Prostate gland (tissue), 2 donors: ENCODE measurements at regions not wholly inside any gene's neighbourhood (a gene's known extent, or its start where the extent isn't known, plus 50 kb on each side); places are given as distances from the start of the nearest gene placed in this dataset.

Source experiments
- DNase-seq: peaks from one replicate; pipeline ENCODE4 v3.0.0-alpha.2; 2019; ENCODE audit warnings: low spot score
- H3K27ac ChIP-seq, 2 donors: fragments of 200-600 bp; sonication (generic); 2 replicates each; pipeline ENCODE4 v1.5.1; 2017 to 2019
- H3K27me3 ChIP-seq: fragments of 200-600 bp; sonication (generic); replicated peaks from 2 replicates; pipeline ENCODE4 v1.5.1; 2019; ENCODE audit not compliant: insufficient read depth
- H3K36me3 ChIP-seq, 2 donors: fragments of 200-600 bp; sonication (generic); 1 replicate in 1 of 2; 2 replicates in 1 of 2; pipeline versions ENCODE4 v1.5.1 to v1.8.1; 2017 to 2019
- H3K4me1 ChIP-seq: fragments of 200-600 bp; sonication (generic); replicated peaks from 2 replicates; pipeline ENCODE4 v1.5.1; 2019
- H3K4me3 ChIP-seq, 2 donors: fragments of 200-600 bp; sonication (generic); 2 replicates each; pipeline ENCODE4 v1.5.1; 2017 to 2019
- H3K9me3 ChIP-seq: fragments of 200-600 bp; sonication (generic); 2 replicates; pipeline ENCODE4 v1.5.1; 2017
- CTCF ChIP-seq, 4 experiments: fragments of 200-600 bp in 2 of 4; fragments of 450-650 bp in 2 of 4; sonication (generic) in 2 of 4; IDR thresholded peaks; 1 replicate in 3 of 4; 2 replicates in 1 of 4; pipeline ENCODE4 v1.5.1; 2016 to 2019; ENCODE audit warnings: antibody characterized with exemption in 4 of 4, mild to moderate bottlenecking in 2 of 4, moderate library complexity in 2 of 4
- POLR2A ChIP-seq: fragments of 450-650 bp; IDR thresholded peaks from one replicate; pipeline ENCODE4 v1.6.1; 2016; ENCODE audit warnings: antibody characterized with exemption, mild to moderate bottlenecking
- POLR2AphosphoS5 ChIP-seq: sonication (generic); formaldehyde crosslinking; IDR thresholded peaks from one replicate; pipeline ENCODE4 v1.6.1; 2017; ENCODE audit warnings: antibody characterized with exemption
- WGBS: methylation state at CpG from one replicate; pipeline ENCODE4 v1.1.5; 2018; 5-methylcytosine and 5-hydroxymethylcytosine counted together
- intact Hi-C: fragments of 100-400 bp; cut with DNase I; formaldehyde crosslinking; loops from one replicate; pipeline ENCODE4 v1.14.2; 2022

GRCh38 chr16:85374571-85374872 is 238.6 kb upstream of the GSE1 start:
- Histone ChIP-seq H3K36me3 (no peaks in the 10 kb centered on the region), H3K27ac (no peak overlapping the region), H3K27me3 (no peaks in the 10 kb centered on the region), H3K9me3 (no peaks in the 10 kb centered on the region), H3K4me1 (peaks cover 19% of the 10 kb centered on the region), H3K4me3 (no peak overlapping the region)
- no peak for TF ChIP-seq POLR2A
- no peak for TF ChIP-seq POLR2AphosphoS5
- no peak for TF ChIP-seq CTCF (IDR thresholded peaks at IDR 0.05)
- no peak for DNase-seq
- WGBS: 67% methylated on average over 10 of the region's 10 CpGs
- intact Hi-C loops: no loop called here

GRCh38 chr16:85375282-85375681 is 237.8 kb upstream of the GSE1 start:
- intact Hi-C loops: no loop called here
- H3K4me1 ChIP-seq: peaks cover 19% of the 10 kb centered on the region
- DNase-seq: no peak

DNA sequence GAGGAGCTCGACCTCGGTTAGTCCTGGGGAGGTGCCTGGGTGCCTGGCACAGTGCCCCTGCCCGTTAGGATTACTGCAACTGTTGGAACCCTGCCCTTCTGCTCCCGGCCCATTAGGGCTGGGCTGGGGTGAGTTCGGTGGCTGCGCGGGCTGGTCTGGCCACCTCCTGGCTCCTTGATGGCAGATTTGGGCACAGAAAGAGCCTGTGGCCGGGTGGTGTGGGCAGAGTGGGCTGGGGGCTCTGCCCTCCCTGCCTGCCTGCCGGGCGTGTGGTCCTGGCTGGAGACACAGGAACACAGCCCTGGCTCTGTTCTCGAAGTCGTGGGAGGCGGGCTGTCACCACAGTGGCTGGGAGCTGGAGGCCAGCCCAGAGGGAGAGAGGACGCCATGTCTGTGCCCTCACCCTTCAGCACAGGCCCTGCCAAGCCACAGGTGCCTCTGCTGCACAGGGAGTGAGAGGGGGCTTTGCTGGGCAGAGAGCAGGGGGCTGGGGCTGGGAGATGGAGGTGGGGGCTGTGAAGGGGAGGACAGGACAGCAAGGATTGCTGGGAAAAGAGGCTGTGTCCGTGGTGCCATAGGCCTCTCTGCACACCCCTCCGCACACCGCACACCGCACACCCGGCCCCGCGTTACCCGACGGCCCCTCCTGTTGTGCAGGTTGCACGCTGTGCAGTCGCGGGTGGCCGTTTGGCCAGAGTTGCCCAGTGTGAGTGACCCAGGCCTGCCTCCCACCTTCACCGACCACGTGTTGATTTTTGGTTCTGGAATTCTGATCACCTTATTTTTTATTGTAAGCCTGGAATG is 236.6 kb upstream of the GSE1 start:
- intact Hi-C loops: no loop called here
- peak overlapping the region; percentile 75 to 77 for H3K27ac ChIP-seq
- no peaks in the 10 kb centered on the region for H3K36me3 ChIP-seq
- H3K4me1 ChIP-seq: peaks cover 19% of the 10 kb centered on the region
- H3K4me3 ChIP-seq: no peak overlapping the region
- no peaks in the 10 kb centered on the region for H3K27me3 ChIP-seq
- WGBS: 47% methylated on average over 24 of the region's 29 CpGs
- peak; percentile 61 for DNase-seq
- no peaks in the 10 kb centered on the region for H3K9me3 ChIP-seq
- peak; percentile 41 for TF ChIP-seq POLR2AphosphoS5
- TF ChIP-seq POLR2A: no peak
- TF ChIP-seq CTCF (IDR thresholded peaks at IDR 0.05): no peak

More at GRCh38 chr16:85375282-85375681, 237.8 kb upstream of the GSE1 start:
- TF ChIP-seq CTCF (IDR thresholded peaks at IDR 0.05) (no peak), POLR2A (no peak), POLR2AphosphoS5 (no peak)
- Histone ChIP-seq H3K9me3 (no peaks in the 10 kb centered on the region), H3K27ac (no peak overlapping the region), H3K36me3 (no peaks in the 10 kb centered on the region), H3K4me3 (no peak overlapping the region), H3K27me3 (no peaks in the 10 kb centered on the region)
- WGBS: 93% methylated on average over 8 of the region's 8 CpGs

GRCh38 chr16:85377388-85378144 is 235.6 kb upstream of the GSE1 start:
- Histone ChIP-seq H3K9me3 (no peaks in the 10 kb centered on the region), H3K4me1 (peaks cover 19% of the 10 kb centered on the region), H3K27ac (peak overlapping the region in 1 of 2 donors; percentile 77), H3K4me3 (no peak overlapping the region), H3K27me3 (no peaks in the 10 kb centered on the region), H3K36me3 (no peaks in the 10 kb centered on the region)
- DNase-seq: no peak
- intact Hi-C loops: no loop called here
- WGBS: 41% methylated on average over 12 of the region's 16 CpGs
- TF ChIP-seq POLR2A: no peak
- no peak for TF ChIP-seq CTCF (IDR thresholded peaks at IDR 0.05)
- no peak for TF ChIP-seq POLR2AphosphoS5
